ENCODE measurements at regions not wholly inside any gene's neighbourhood (a gene's known extent, or its start where the extent isn't known, plus 50 kb on each side); places are given as distances from the start of the nearest gene placed in this dataset.
"Not testable (repeated sequence)": the region's sequence is repeated elsewhere in the genome, so short reads cannot be mapped to it uniquely, and the experiment has no call there.

DNA sequence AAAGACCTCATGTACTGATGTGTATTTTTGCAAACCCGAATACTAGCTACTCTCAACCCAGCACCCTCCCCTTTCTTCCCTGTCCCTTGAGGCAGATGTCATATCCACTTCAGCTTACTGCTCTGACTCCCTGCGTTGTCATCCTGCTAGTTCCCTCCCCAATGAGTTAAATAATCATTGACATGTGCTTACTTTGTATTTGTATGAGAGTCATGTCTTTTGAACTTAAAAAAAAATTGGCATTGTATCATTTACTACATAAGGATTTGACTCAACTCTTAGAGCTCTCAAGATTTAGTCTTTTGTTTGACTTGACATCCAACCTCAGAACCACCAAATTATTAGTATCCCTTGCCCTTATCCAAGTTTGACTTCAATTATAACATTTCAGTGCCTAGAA lies 219.7 kb upstream of the TUT7 start:
- Mint-ChIP-seq H3K4me3 (no peak overlapping the region), H3K4me1 (ENCODE audit: unreplicated experiment) (peaks cover 20% of the 10 kb centered on the region), H3K36me3 (peaks cover 4% of the 10 kb centered on the region), H3K9me3 (peaks cover 4% of the 10 kb centered on the region), H3K27me3 (peaks cover 2% of the 10 kb centered on the region), H3K27ac (no peak overlapping the region)
- DNase-seq (ENCODE audit: extremely low spot score, unreplicated experiment) = no peak
- TF ChIP-seq, protein P1, sequence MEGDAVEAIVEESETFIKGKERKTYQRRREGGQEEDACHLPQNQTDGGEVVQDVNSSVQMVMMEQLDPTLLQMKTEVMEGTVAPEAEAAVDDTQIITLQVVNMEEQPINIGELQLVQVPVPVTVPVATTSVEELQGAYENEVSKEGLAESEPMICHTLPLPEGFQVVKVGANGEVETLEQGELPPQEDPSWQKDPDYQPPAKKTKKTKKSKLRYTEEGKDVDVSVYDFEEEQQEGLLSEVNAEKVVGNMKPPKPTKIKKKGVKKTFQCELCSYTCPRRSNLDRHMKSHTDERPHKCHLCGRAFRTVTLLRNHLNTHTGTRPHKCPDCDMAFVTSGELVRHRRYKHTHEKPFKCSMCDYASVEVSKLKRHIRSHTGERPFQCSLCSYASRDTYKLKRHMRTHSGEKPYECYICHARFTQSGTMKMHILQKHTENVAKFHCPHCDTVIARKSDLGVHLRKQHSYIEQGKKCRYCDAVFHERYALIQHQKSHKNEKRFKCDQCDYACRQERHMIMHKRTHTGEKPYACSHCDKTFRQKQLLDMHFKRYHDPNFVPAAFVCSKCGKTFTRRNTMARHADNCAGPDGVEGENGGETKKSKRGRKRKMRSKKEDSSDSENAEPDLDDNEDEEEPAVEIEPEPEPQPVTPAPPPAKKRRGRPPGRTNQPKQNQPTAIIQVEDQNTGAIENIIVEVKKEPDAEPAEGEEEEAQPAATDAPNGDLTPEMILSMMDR (conservative IDR thresholded peaks at IDR 0.05) = no peak

DNA sequence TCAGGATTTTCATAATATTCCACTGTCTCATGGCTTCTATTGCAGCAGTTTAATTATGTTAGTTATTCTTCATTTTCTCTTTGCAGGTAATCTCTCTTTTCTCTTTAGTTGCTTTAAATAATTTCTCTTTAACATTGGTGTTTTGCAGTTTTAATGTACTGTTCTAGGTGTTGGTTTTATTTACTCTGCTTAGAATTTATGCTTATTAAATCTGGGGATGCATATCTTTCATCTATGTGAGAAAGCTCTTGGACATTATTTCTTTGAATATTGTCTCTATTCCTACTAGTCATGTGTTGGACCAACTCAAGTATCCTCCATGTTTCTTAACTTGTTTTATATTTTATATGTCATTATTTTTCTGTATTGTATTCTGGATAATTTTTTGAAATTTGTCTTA lies 218.7 kb upstream of the TUT7 start:
- TF ChIP-seq, protein P1 (conservative IDR thresholded peaks at IDR 0.05) = no peak

DNA sequence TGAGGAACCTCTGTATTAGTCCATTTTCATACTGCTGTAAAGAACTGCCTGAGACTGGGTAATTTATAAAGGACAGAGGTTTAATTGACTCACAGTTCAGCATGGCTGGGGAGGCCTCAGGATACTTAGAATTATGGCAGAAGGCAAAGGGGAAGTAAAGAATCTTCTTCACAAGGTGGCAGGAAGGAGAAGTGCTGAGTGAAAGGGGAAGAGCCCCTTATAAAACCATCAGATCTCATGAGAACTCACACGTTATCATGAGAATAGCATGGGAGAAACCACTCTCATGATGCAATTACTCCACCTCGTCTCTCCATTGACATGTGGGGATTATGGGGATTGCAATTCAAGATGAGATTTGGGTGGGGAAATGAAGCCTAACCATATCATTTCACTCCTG lies 211.4 kb upstream of the TUT7 start:
- H3K4me3 Mint-ChIP-seq, H3K9me3 Mint-ChIP-seq: not testable (repeated sequence)

More for the DNA sequence above, 218.7 kb upstream of the TUT7 start:
- Mint-ChIP-seq H3K27me3 (no peaks in the 10 kb centered on the region), H3K27ac (no peak overlapping the region), H3K4me3 (no peak overlapping the region), H3K36me3 (peaks cover 4% of the 10 kb centered on the region), H3K9me3 (peaks cover 4% of the 10 kb centered on the region), H3K4me1 (ENCODE audit: unreplicated experiment) (peaks cover 10% of the 10 kb centered on the region)
- no peak for DNase-seq (ENCODE audit: extremely low spot score, unreplicated experiment)

DNA sequence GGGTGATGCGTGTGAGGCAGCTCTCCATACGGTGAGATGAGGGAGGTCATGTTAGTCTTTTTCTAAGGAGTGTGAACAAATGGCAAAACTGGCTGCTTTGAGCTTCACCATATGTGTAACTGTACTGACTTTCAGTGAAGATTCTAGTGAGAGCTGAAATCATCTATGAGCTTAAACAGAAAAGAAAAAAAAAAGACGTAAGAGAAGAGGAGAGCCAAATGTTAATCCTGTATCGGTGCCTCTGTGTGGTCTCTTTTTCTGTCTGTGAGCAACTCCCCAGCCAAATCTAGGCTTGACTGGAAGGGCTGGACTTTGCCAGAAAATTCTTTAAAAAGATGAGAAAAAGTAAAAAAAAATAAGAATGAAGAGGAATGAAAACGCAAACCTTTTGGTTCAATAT lies 209.7 kb upstream of the TUT7 start:
- Mint-ChIP-seq H3K4me3 (no peak overlapping the region), H3K4me1 (ENCODE audit: unreplicated experiment) (peaks cover 16% of the 10 kb centered on the region)
- TF ChIP-seq, protein P1 (conservative IDR thresholded peaks at IDR 0.05) = no peak

More for the DNA sequence above, 211.4 kb upstream of the TUT7 start:
- not testable (repeated sequence) for H3K36me3 Mint-ChIP-seq; DNase-seq (ENCODE audit: extremely low spot score, unreplicated experiment); H3K27me3 Mint-ChIP-seq; H3K27ac Mint-ChIP-seq
- H3K4me1 Mint-ChIP-seq (ENCODE audit: unreplicated experiment) = peaks cover 13% of the 10 kb centered on the region

DNA sequence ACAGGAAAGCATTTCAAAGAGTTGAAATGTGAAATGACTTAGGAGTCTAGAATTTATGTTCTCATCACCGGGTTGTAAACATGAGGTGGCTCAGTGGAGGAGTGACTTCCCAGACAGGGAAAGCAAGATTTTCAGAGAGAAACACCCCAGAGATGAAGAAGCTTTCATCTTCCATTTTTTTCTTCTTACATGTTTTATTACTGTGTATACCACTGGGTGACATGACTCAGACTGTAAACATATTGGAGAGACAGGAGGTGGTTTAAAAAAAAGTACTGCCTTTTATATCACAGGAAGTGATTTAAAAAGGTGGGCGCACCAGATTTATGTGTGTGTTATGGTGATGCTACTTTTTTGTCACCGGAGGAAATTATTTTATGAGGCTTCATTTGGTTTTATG lies 209.1 kb upstream of the TUT7 start:
- TF ChIP-seq, protein P1 (conservative IDR thresholded peaks at IDR 0.05) = no peak
- peak overlapping the region; percentile 38 for H3K27ac Mint-ChIP-seq
- peaks cover 16% of the 10 kb centered on the region for H3K4me1 Mint-ChIP-seq (ENCODE audit: unreplicated experiment)
- no peaks in the 10 kb centered on the region for H3K9me3 Mint-ChIP-seq
- H3K27me3 Mint-ChIP-seq = peaks cover 5% of the 10 kb centered on the region
- no peak for DNase-seq (ENCODE audit: extremely low spot score, unreplicated experiment)
- no peak overlapping the region for H3K4me3 Mint-ChIP-seq
- H3K36me3 Mint-ChIP-seq = no peaks in the 10 kb centered on the region

More for the DNA sequence above, 209.7 kb upstream of the TUT7 start:
- Mint-ChIP-seq H3K36me3 (no peaks in the 10 kb centered on the region), H3K9me3 (no peaks in the 10 kb centered on the region), H3K27ac (no peak overlapping the region), H3K27me3 (peaks cover 5% of the 10 kb centered on the region)
- no peak for DNase-seq (ENCODE audit: extremely low spot score, unreplicated experiment)

DNA sequence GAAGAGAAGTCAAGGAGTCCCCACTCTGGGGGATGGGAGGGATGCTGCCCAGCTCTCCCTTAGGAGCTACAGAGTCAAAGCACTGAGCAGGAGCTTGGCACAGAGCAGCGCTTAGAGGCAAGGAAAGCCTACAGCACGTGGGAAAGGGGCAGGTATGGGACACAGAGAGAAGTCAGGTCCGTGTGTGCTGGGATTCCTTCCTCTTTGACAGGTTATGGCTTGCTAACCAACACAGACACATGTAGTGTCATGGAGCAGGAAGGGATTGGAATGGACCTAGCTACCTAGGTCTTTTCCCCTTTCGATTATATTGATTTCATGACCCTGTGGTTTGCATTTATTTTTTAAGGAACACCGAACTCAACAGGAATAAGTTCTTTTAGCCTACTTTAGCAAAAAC lies 208.5 kb upstream of the TUT7 start:
- Mint-ChIP-seq H3K36me3 (no peaks in the 10 kb centered on the region), H3K27me3 (peaks cover 5% of the 10 kb centered on the region), H3K4me3 (no peak overlapping the region), H3K9me3 (no peaks in the 10 kb centered on the region), H3K27ac (peak overlapping the region; percentile 38), H3K4me1 (ENCODE audit: unreplicated experiment) (peaks cover 16% of the 10 kb centered on the region)
- TF ChIP-seq, protein P1 (conservative IDR thresholded peaks at IDR 0.05) = no peak
- no peak for DNase-seq (ENCODE audit: extremely low spot score, unreplicated experiment)
